T-helper 1 cell treated with Interleukin-12 subunit alpha and Interleukin-12 subunit beta and Interleukin-4 antibody, amounts not matched to agents 30 ng/mL and 1 ng/mL, for 36 hours (primary cell): ENCODE measurements at regions not wholly inside any gene's neighbourhood (a gene's known extent, or its start where the extent isn't known, plus 50 kb on each side); places are given as distances from the start of the nearest gene placed in this dataset.

ENCODE experiments used
- intact Hi-C: fragments of 100-400 bp; cut with micrococcal nuclease; formaldehyde crosslinking; loops from one replicate; pipeline ENCODE4 v1.15.1; 2024

GRCh38 chr5:67390935-67391334 lies 194.3 kb upstream of the CD180 start:
- intact Hi-C loops = no loop called here

GRCh38 chr5:67383451-67383850 lies 186.9 kb upstream of the CD180 start:
- intact Hi-C loops = no loop called here

- intact Hi-C loops = loop anchor here (2.0 kb wide), 1 partner anchor 21 kb away; no protein-coding TSS in a partner anchor
These were observed 184.8 kb upstream of the CD180 start for GRCh38 chr5:67381236-67381880.

GRCh38 chr5:67380431-67380830 lies 183.8 kb upstream of the CD180 start:
- intact Hi-C loops = loop anchor here (2.0 kb wide), 1 partner anchor 20 kb away; no protein-coding TSS in a partner anchor

GRCh38 chr5:67379753-67380152 lies 183.2 kb upstream of the CD180 start:
- intact Hi-C loops = loop anchor here (2.0 kb wide), 1 partner anchor 19 kb away; no protein-coding TSS in a partner anchor

GRCh38 chr5:67378256-67378655 lies 181.7 kb upstream of the CD180 start:
- intact Hi-C loops = no loop called here

GRCh38 chr5:67377631-67378030 lies 181.0 kb upstream of the CD180 start:
- intact Hi-C loops = no loop called here

GRCh38 chr5:67375606-67376005 lies 179.0 kb upstream of the CD180 start:
- intact Hi-C loops = no loop called here

- intact Hi-C loops = no loop called here
These were observed 177.8 kb upstream of the CD180 start for GRCh38 chr5:67374378-67374777.

- intact Hi-C loops = no loop called here
These were observed 176.9 kb upstream of the CD180 start for GRCh38 chr5:67373518-67373917.

GRCh38 chr5:67372887-67373286 lies 176.3 kb upstream of the CD180 start:
- intact Hi-C loops = no loop called here

- intact Hi-C loops = no loop called here
These were observed 175.3 kb upstream of the CD180 start for GRCh38 chr5:67371924-67372323.

GRCh38 chr5:67366691-67367395 lies 170.2 kb upstream of the CD180 start:
- intact Hi-C loops = no loop called here

- intact Hi-C loops = no loop called here
These were observed 169.7 kb upstream of the CD180 start for GRCh38 chr5:67366276-67366675.

- intact Hi-C loops = no loop called here
These were observed 167.9 kb upstream of the CD180 start for GRCh38 chr5:67364381-67364970.

GRCh38 chr5:67363963-67364362 lies 167.4 kb upstream of the CD180 start:
- intact Hi-C loops = no loop called here

GRCh38 chr5:67363180-67363709 lies 166.6 kb upstream of the CD180 start:
- intact Hi-C loops = no loop called here

- intact Hi-C loops = loop anchor here (2.0 kb wide), 1 partner anchor 19 kb away; no protein-coding TSS in a partner anchor
These were observed 165.5 kb upstream of the CD180 start for GRCh38 chr5:67361932-67362729.

- intact Hi-C loops = loop anchor here (2.0 kb wide), 1 partner anchor 21 kb away; no protein-coding TSS in a partner anchor
These were observed 163.4 kb upstream of the CD180 start for GRCh38 chr5:67360047-67360446.

GRCh38 chr5:67358186-67358585 lies 161.6 kb upstream of the CD180 start:
- intact Hi-C loops = no loop called here

- intact Hi-C loops = no loop called here
These were observed 158.6 kb upstream of the CD180 start for GRCh38 chr5:67355120-67355713.
